CD4-positive, alpha-beta T cell treated with Interleukin-2 at 100 ng/mL for 4 hours (primary cell): ENCODE measurements at regions not wholly inside any gene's neighbourhood (a gene's known extent, or its start where the extent isn't known, plus 50 kb on each side); places are given as distances from the start of the nearest gene placed in this dataset.
"Not testable (repeated sequence)": the region's sequence is repeated elsewhere in the genome, so short reads cannot be mapped to it uniquely, and the experiment has no call there.

Experiments
- DNase-seq: peaks from one replicate; pipeline ENCODE4 v3.0.0-alpha.2; 2020; ENCODE audit warnings: low spot score

GRCh38 chr7:17093461-17093860 is 205.0 kb upstream of the AHR start:
- DNase-seq = no peak

GRCh38 chr7:17094963-17095574 is 203.4 kb upstream of the AHR start:
- DNase-seq = no peak

- DNase-seq = no peak
Observed at GRCh38 chr7:17095931-17096330, 202.5 kb upstream of the AHR start.

GRCh38 chr7:17097668-17098297 is 200.7 kb upstream of the AHR start:
- DNase-seq = no peak

GRCh38 chr7:17098515-17098914 is 199.9 kb upstream of the AHR start:
- no peak for DNase-seq

GRCh38 chr7:17099083-17099973 is 199.1 kb upstream of the AHR start:
- DNase-seq = no peak

- not testable (repeated sequence) for DNase-seq
Observed at GRCh38 chr7:17099974-17100509, 198.4 kb upstream of the AHR start.

GRCh38 chr7:17101207-17101696 is 197.2 kb upstream of the AHR start:
- no peak for DNase-seq

- no peak for DNase-seq
Observed at GRCh38 chr7:17103170-17103569, 195.3 kb upstream of the AHR start.

GRCh38 chr7:17103984-17104383 is 194.5 kb upstream of the AHR start:
- DNase-seq = no peak

GRCh38 chr7:17104419-17104818 is 194.0 kb upstream of the AHR start:
- no peak for DNase-seq

GRCh38 chr7:17105701-17106100 is 192.8 kb upstream of the AHR start:
- DNase-seq = no peak

GRCh38 chr7:17108049-17108584 is 190.3 kb upstream of the AHR start:
- no peak for DNase-seq

- DNase-seq = no peak
Observed at GRCh38 chr7:17109020-17109419, 189.4 kb upstream of the AHR start.

- not testable (repeated sequence) for DNase-seq
Observed at GRCh38 chr7:17113770-17114169, 184.7 kb upstream of the AHR start.

GRCh38 chr7:17118412-17118811 is 180.0 kb upstream of the AHR start:
- DNase-seq = peak; percentile 57

GRCh38 chr7:17120756-17121155 is 177.7 kb upstream of the AHR start:
- DNase-seq = no peak

GRCh38 chr7:17121671-17122070 is 176.8 kb upstream of the AHR start:
- DNase-seq = no peak

- DNase-seq = no peak
Observed at GRCh38 chr7:17123020-17123419, 175.4 kb upstream of the AHR start.

- no peak for DNase-seq
Observed at GRCh38 chr7:17126413-17127268, 171.8 kb upstream of the AHR start.

GRCh38 chr7:17129218-17129617 is 169.2 kb upstream of the AHR start:
- DNase-seq = no peak
